ENCODE measurements at regions not wholly inside any gene's neighbourhood (a gene's known extent, or its start where the extent isn't known, plus 50 kb on each side); places are given as distances from the start of the nearest gene placed in this dataset.

- H3K4me3 ChIP-seq = no peak overlapping the region
- WGBS = 91% methylated on average over 1 of the region's 1 CpG
- H3K27ac ChIP-seq = no peak overlapping the region
- H3K4me1 ChIP-seq (replicated peaks) = no peaks in the 10 kb centered on the region
- H3K36me3 ChIP-seq = no peaks in the 10 kb centered on the region
- TF ChIP-seq CTCF (IDR thresholded peaks at IDR 0.05) (no peak), POLR2AphosphoS5 (IDR thresholded peaks at IDR 0.05) (no peak), POLR2A (IDR thresholded peaks at IDR 0.05) (no peak)
- H3K9me3 ChIP-seq = no peaks in the 10 kb centered on the region
- intact Hi-C loops (cut with DNase I) = no loop called here
- DNase-seq (ENCODE audit: low spot score) = no peak
- H3K27me3 ChIP-seq (replicated peaks; ENCODE audit: insufficient read depth) = no peaks in the 10 kb centered on the region
Measured at GRCh38 chr3:59268170-59268569, 218.3 kb upstream of the CFAP20DC start.

DNA sequence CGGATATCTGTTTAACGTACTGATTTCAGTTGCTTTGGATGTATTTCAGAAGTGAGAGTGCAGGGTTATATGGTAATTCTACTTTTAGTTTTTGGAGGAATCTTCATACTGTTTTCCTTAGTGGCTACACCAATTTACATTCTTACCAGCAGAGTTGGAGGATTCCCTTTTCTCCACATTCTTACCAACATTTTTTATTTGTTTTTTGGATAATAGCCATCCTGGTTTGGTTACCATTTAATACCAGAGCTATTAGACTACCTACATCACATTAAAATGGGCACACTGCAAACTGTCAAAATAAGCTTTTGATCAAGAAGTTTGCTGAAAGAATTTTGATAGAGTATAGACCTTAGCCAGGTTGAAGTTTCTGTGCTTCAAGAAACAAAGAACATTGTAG, 217.2 kb upstream of the CFAP20DC start:
- no peak for DNase-seq (ENCODE audit: low spot score)
- no peak for TF ChIP-seq POLR2A (IDR thresholded peaks at IDR 0.05)
- TF ChIP-seq CTCF (IDR thresholded peaks at IDR 0.05) = no peak
- TF ChIP-seq POLR2AphosphoS5 (IDR thresholded peaks at IDR 0.05) = no peak
- intact Hi-C loops (cut with DNase I) = no loop called here
- no peaks in the 10 kb centered on the region for H3K4me1 ChIP-seq (replicated peaks)
- no peaks in the 10 kb centered on the region for H3K36me3 ChIP-seq
- no peak overlapping the region for H3K27ac ChIP-seq
- 96% methylated on average over 2 of the region's 2 CpGs for WGBS
- no peak overlapping the region for H3K4me3 ChIP-seq
- no peaks in the 10 kb centered on the region for H3K9me3 ChIP-seq
- no peaks in the 10 kb centered on the region for H3K27me3 ChIP-seq (replicated peaks; ENCODE audit: insufficient read depth)

DNA sequence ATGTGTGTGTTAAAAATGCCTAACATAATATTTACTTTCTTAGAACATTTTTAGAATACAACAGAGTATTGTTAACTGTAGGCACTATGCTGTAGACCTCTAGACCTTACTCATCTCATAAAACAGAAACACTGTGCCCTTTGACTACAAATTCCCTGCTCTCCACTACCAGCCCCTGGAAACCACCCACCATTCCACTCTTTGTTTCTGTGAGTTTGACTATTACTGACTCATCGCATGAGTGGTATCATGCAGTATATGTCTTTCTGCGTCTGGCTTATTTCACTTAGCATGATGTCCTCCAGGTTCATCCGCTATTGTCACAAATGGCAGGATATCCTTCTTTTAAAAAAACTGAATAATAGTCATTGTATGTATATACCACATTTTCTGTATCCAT, 216.7 kb upstream of the CFAP20DC start:
- intact Hi-C loops (cut with DNase I) = no loop called here
- Histone ChIP-seq H3K4me3 (no peak overlapping the region), H3K36me3 (no peaks in the 10 kb centered on the region), H3K27ac (no peak overlapping the region), H3K9me3 (no peaks in the 10 kb centered on the region), H3K27me3 (replicated peaks; ENCODE audit: insufficient read depth) (no peaks in the 10 kb centered on the region), H3K4me1 (replicated peaks) (no peaks in the 10 kb centered on the region)
- TF ChIP-seq CTCF (IDR thresholded peaks at IDR 0.05) = no peak
- no peak for TF ChIP-seq POLR2A (IDR thresholded peaks at IDR 0.05)
- TF ChIP-seq POLR2AphosphoS5 (IDR thresholded peaks at IDR 0.05) = no peak
- 97% methylated on average over 3 of the region's 3 CpGs for WGBS
- DNase-seq (ENCODE audit: low spot score) = no peak

GRCh38 chr3:59265566-59265965, 215.7 kb upstream of the CFAP20DC start:
- Histone ChIP-seq H3K27ac (no peak overlapping the region), H3K27me3 (replicated peaks; ENCODE audit: insufficient read depth) (no peaks in the 10 kb centered on the region), H3K4me1 (replicated peaks) (no peaks in the 10 kb centered on the region), H3K9me3 (no peaks in the 10 kb centered on the region), H3K36me3 (no peaks in the 10 kb centered on the region), H3K4me3 (no peak overlapping the region)
- WGBS = 86% methylated on average over 3 of the region's 3 CpGs
- intact Hi-C loops (cut with DNase I) = no loop called here
- DNase-seq (ENCODE audit: low spot score) = no peak
- TF ChIP-seq POLR2A (IDR thresholded peaks at IDR 0.05) (no peak), CTCF (IDR thresholded peaks at IDR 0.05) (no peak), POLR2AphosphoS5 (IDR thresholded peaks at IDR 0.05) (no peak)

- H3K36me3 ChIP-seq = no peaks in the 10 kb centered on the region
- intact Hi-C loops (cut with DNase I) = no loop called here
- TF ChIP-seq CTCF (IDR thresholded peaks at IDR 0.05) (no peak), POLR2A (IDR thresholded peaks at IDR 0.05) (no peak), POLR2AphosphoS5 (IDR thresholded peaks at IDR 0.05) (no peak)
- DNase-seq (ENCODE audit: low spot score) = no peak
- H3K4me1 ChIP-seq (replicated peaks) = no peaks in the 10 kb centered on the region
- WGBS = 95% methylated on average over 2 of the region's 2 CpGs
- H3K27ac ChIP-seq = no peak overlapping the region
- H3K9me3 ChIP-seq = no peaks in the 10 kb centered on the region
- H3K4me3 ChIP-seq = no peak overlapping the region
- no peaks in the 10 kb centered on the region for H3K27me3 ChIP-seq (replicated peaks; ENCODE audit: insufficient read depth)
Measured at GRCh38 chr3:59264366-59264765, 214.5 kb upstream of the CFAP20DC start.
